Embryonic facial prominence (tissue), 1 donor: ENCODE measurements at regions not wholly inside any gene's neighbourhood (a gene's known extent, or its start where the extent isn't known, plus 50 kb on each side); places are given as distances from the start of the nearest gene placed in this dataset.
"Not testable (repeated sequence)": the region's sequence is repeated elsewhere in the genome, so short reads cannot be mapped to it uniquely, and the experiment has no call there.

ENCODE experiments used
- DNase-seq: peaks from one replicate; pipeline ENCODE4 v3.0.0-alpha.2; 2016; ENCODE audit errors: extremely low spot score

GRCh38 chr1:173341971-173342370, 134.8 kb upstream of the TNFSF4 start:
- DNase-seq: no peak

DNA sequence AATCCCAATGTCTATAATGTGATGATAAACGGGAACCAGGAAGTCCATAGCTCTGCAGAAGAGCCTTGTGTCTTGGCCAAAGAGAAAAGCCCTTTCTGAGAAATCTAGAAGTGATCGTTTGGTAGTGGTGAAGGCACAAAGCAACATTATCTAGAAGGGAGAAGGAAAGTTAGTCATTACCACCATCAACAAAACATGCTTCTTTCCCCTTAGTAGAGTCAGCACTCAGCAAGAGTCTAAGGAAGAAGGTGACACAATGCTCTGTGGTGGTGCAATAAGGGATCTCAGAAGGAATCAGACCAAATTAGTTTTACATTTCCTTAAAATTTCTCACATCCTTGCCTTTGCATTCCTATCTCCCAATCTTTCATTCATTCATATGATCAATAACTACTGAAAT, 134.4 kb upstream of the PRDX6 start:
- DNase-seq: no peak

- DNase-seq: no peak
Measured at GRCh38 chr1:173344034-173344743, 132.9 kb upstream of the PRDX6 start.

- no peak for DNase-seq
Measured at GRCh38 chr1:173347282-173347818, 129.8 kb upstream of the PRDX6 start.

GRCh38 chr1:173352635-173353034, 124.5 kb upstream of the PRDX6 start:
- DNase-seq: not testable (repeated sequence)

DNA sequence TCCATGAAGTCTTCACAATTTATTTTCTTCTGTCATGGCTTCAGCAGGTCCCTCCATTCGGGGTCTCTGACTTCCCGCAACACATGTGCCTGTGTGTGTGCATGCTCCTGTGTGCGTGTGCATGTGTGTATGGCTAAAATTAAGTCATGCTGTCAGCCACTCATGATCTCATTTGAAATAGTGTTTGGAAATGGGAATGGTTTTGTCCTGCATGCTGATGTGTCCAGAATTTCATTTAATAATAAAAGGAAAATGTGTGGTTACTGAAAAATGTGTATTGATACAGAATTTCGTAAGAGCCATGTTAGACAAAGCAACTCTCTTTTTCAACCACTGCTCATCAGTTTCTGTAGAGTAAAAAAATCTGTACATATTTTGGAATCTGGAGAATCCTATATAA, 123.8 kb upstream of the PRDX6 start:
- DNase-seq: no peak

DNA sequence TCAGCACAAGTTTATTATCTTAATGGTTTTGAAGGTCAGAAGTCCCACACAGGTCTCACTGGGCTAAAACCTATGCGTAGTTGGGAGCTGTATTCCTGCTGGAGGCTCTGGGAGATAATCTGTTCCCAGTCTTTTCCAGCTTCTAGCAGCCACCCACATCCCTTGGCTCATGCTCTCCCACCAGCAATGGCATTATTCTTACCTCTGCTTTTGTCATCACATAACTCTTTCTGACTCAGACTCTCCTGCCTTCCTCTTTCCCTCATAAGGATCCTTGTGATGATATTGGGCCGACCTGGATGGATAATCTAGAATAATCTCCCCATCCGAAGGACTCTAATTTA, 122.2 kb upstream of the PRDX6 start:
- DNase-seq: no peak

GRCh38 chr1:173355281-173356031, 121.7 kb upstream of the PRDX6 start:
- no peak for DNase-seq

DNA sequence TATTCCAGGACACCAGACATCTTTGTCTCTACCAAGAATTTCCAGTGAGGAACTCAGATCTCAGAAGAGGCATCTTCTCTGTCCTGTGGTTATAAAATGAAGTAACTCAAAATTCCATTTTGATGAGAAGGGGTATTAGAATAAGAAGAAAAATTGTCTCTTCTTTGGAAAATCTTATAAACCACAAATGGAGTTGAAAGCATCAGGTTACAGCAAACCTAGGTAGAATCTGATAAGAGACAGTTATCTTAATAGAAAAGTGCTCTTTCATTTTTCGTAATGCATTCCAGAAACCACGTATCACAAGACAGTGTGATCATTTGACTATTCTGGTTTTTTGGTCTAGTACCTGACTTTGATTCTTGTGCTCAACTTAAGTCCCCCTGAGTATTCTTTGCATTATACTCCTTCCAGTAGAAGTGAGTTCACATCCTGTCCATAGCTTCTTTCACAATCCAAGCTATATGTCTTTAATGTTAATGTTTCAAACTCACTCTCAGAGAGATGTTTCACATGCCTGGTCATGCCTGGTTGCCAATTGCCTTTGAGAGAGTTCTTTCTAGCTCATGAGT, 120.9 kb upstream of the PRDX6 start:
- no peak for DNase-seq

DNA sequence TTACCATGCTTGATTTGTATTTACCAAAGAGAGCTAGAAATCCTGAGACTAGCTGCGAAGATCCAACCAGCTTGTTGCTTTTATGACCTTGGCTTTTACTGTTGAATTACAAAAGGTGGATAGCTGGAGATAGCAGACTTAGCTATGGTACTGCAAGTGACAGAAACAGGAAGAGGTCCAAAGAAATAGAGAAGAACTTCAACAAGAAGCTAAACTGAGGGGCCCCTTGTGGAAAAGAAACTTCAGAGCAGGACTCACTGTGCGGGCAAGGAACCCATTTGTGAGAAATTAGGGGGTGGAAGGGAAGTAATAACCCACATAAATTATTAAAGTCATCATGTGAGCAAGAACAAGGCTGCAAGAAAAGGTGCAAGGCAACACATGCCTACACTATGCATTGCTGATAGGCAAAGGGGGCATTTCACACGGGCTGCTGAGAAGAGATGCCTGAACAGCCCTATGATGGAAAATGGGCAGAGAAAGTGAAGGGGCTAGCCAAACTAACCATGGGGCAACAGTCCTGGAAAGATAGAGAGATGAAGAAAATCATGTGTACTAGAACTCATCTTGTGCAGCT, 116.6 kb upstream of the PRDX6 start:
- no peak for DNase-seq

- DNase-seq: no peak
Measured at GRCh38 chr1:173362543-173362942, 114.6 kb upstream of the PRDX6 start.

GRCh38 chr1:173364827-173365226, 112.3 kb upstream of the PRDX6 start:
- DNase-seq: no peak

DNA sequence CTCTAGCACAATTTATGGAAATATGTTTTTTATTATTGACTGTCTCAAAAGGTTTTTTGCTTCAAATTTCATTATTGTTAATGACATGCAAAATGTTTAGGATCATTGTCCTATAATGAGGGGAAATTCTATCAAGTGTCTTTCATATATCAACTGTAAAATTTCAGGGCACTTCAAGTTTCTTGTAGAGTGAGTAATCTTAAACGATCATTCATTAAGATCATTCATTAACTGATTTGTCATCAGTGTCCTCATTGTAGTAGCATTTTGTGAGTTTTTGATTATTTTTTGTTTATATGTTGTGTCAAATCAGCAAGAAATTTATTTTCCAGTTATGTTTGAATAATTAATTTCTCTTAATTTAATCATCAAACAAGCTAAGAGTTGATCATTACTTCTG, 111.8 kb upstream of the PRDX6 start:
- DNase-seq: no peak

DNA sequence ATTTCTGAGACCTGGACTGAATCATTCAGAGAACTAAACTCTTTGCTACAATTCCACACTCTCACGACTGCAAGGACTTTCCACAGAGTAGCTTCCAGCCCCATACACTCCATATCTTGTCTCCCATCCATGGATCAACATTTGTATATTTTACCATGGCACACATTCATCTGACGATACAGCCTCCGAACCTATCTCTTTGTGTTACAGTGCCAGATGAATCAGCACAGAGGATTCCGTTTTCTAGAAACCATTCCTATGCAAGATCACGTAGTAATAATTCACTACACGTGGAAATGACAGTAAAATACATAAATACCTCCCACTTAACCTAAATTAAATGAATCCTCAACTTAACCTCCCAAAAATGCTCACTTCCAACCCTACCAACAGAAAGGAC, 110.0 kb upstream of the PRDX6 start:
- no peak for DNase-seq

GRCh38 chr1:173370586-173370985, 106.5 kb upstream of the PRDX6 start:
- not testable (repeated sequence) for DNase-seq

- not testable (repeated sequence) for DNase-seq
Measured at GRCh38 chr1:173376065-173376464, 101.1 kb upstream of the PRDX6 start.

GRCh38 chr1:173377266-173377665, 99.9 kb upstream of the PRDX6 start:
- no peak for DNase-seq

DNA sequence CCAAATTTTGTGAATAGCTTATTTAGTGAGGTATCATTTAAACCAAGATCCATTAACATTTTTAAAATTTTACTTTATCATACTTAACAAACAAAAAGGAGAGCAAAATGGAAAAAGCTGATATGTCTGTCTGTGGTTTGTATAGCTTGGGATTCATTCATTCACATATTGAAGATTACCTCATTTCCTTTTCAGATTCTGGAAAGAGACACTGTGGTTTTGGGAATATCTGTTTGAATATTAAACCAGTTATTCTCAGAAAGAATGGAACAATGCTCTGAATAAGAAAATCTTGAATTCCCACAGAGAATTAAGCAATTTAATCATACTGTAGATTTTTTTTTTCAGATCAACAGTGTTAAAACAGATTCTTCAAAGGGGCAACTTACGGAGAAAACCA, 93.8 kb upstream of the PRDX6 start:
- no peak for DNase-seq

DNA sequence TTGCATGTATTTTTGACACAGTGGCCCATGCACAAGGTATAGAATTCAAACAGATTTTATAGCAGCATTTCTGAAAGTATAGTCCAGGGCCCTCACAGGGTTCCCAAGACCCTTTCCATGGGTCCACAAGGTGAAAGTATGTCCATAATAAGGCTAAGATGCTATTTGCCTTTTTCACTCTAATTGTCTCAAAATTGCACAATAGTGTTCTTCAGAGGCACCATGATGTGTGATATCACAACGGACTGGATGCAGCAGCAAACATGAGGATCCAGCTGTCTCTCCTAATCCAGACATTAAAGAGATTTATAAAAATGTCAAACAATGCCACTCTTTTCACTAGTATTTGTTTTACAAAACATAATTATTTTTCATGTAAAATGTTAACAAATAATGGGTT, 88.8 kb upstream of the PRDX6 start:
- DNase-seq: no peak

DNA sequence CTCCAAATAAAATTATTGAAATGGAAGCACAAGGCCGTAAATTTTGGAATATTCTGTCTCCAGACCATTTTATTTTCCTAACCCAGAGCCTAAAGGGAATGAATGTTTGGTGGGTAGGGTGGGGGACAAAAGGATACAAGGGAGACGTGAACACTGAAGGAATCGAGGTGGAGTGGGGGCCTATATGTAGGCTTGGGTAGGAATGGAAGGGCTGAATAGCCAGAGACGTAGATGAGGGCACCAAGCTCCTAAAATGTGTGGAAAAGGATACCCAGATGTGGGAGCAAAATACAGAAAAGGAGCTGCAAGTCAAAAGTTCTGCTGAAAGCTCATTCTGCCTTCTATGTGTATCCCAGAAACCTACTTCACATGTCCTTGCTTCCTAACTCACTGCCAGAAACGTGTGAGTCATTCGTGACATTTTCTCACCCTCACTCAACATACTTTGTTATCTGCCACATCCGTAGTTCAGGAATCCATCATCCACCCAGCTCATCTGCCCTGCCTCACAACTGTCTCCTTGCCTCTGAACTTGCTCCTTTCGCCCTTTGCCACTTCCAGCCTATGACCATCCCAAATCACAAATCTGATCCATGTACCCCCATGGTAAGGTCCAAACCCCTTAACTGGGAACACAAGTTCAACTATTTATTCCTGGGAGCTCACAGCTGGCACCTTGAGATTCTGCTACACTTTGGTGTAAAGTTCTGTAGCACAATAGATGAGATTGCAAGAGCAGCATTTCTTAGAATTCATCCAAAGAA, 84.1 kb upstream of the PRDX6 start:
- no peak for DNase-seq

DNA sequence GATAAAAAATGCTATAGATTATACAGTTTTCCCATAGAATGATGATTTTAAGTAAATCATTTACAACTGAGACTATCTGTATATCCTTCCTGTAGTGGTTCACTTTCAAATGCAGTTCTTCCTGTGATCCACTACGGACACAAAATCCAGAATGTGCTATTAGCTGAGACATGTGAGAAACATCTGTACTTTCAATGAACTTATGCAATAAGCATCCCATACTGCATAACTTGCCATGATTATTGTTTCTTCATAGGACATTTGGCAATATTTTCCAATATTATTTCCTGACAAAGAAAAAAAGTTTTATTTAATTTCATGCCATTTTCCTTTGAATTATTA, 83.5 kb upstream of the PRDX6 start:
- DNase-seq: no peak

DNA sequence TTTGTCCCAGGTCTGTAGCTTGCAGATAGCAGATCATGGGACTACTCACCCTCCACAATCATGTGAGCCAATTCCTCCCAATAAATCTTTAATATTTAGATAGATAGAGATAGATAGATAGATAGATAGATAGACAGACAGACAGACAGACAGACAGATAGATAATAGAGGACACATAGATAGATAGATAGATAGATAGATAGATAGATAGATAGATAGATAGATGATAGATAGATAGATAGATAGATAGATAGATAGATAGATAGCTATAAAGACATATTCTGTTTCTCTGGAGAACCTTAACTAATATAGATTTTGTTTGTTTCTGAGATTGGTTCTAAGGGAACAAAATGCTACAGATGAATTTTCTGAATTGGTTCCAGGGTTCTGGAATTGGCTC, 82.3 kb upstream of the PRDX6 start:
- not testable (repeated sequence) for DNase-seq
